Keratinocyte (primary cell): ENCODE measurements at regions not wholly inside any gene's neighbourhood (a gene's known extent, or its start where the extent isn't known, plus 50 kb on each side); places are given as distances from the start of the nearest gene placed in this dataset.

Experiments used
- DNase-seq: peaks from one replicate; pipeline ENCODE4 v3.0.0-alpha.2; 2011; ENCODE audit warnings: low read depth, missing footprints, low spot score
- FAIRE-seq: peaks from 2 replicates; lab custom pipeline; 2011; peaks lifted over from hg19 to GRCh38; lab: Jason Lieb, UNC
- H2AFZ ChIP-seq: 2 replicates; pipeline ENCODE4 v1.6.0; 2012; ENCODE audit warnings: low read length, control low read depth, inconsistent platforms; ENCODE audit not compliant: control insufficient read depth
- H3K27ac ChIP-seq: 2 replicates; pipeline ENCODE4 v1.5.1; 2011; ENCODE audit warnings: low read length; ENCODE audit not compliant: control insufficient read depth, insufficient read depth
- H3K27me3 ChIP-seq: 3 replicates; pipeline ENCODE4 v1.6.0; 2011; ENCODE audit warnings: low read length; ENCODE audit not compliant: control insufficient read depth, insufficient read depth; ENCODE audit errors: extremely low read depth
- H3K36me3 ChIP-seq, 2 experiments: 2 replicates in 1 of 2; 3 replicates in 1 of 2; pipeline ENCODE4 v1.5.1; 2011; ENCODE audit warnings: low read length in 2 of 2, mild to moderate bottlenecking in 1 of 2; ENCODE audit not compliant: control insufficient read depth in 2 of 2, insufficient read depth in 2 of 2; ENCODE audit errors: extremely low read depth in 1 of 2
- H3K4me1 ChIP-seq: 3 replicates; pipeline ENCODE4 v1.5.1; 2011; ENCODE audit warnings: low read length; ENCODE audit not compliant: control insufficient read depth, insufficient read depth; ENCODE audit errors: extremely low read depth
- H3K4me2 ChIP-seq: 3 replicates; pipeline ENCODE4 v1.6.0; 2011; ENCODE audit warnings: low read depth, low read length; ENCODE audit not compliant: control insufficient read depth, insufficient read depth; ENCODE audit errors: extremely low read depth
- H3K4me3 ChIP-seq, 3 experiments: fragments of 200-600 bp in 1 of 3; sonication (generic) in 1 of 3; 2 replicates in 2 of 3; 3 replicates in 1 of 3; pipeline ENCODE4 v1.5.1; 2011 to 2016; ENCODE audit warnings: low read length in 3 of 3, mild to moderate bottlenecking in 3 of 3, control low read depth in 2 of 3, inconsistent platforms in 1 of 3, low read depth in 1 of 3, mixed read lengths in 1 of 3, mixed run types in 1 of 3, moderate library complexity in 1 of 3; ENCODE audit not compliant: control insufficient read depth in 2 of 3, insufficient read depth in 2 of 3; ENCODE audit errors: extremely low read depth in 1 of 3
- H3K79me2 ChIP-seq: 2 replicates; pipeline ENCODE4 v1.6.0; 2012; ENCODE audit warnings: low read length; ENCODE audit not compliant: control insufficient read depth, insufficient read depth
- H3K9ac ChIP-seq: 3 replicates; pipeline ENCODE4 v1.6.0; 2011; ENCODE audit warnings: low read length; ENCODE audit not compliant: control insufficient read depth, insufficient read depth; ENCODE audit errors: extremely low read depth
- H3K9me1 ChIP-seq: 3 replicates; pipeline ENCODE4 v1.6.0; 2011; ENCODE audit warnings: low read length; ENCODE audit not compliant: control insufficient read depth, insufficient read depth; ENCODE audit errors: extremely low read depth
- H3K9me3 ChIP-seq: 2 replicates; pipeline ENCODE4 v1.5.1; 2012; ENCODE audit warnings: low read depth, low read length; ENCODE audit not compliant: control insufficient read depth
- H4K20me1 ChIP-seq: 3 replicates; pipeline ENCODE4 v1.6.0; 2011; ENCODE audit warnings: low read length; ENCODE audit not compliant: control insufficient read depth, insufficient read depth; ENCODE audit errors: extremely low read depth
- CTCF ChIP-seq, 3 experiments: IDR thresholded peaks in 1 of 3; conservative IDR thresholded peaks in 1 of 3; optimal IDR thresholded peaks in 1 of 3; 2 replicates in 2 of 3; 3 replicates in 1 of 3; pipeline versions ENCODE3 to v1.5.1; 2011; ENCODE audit warnings: low read length in 3 of 3, mild to moderate bottlenecking in 3 of 3, moderate library complexity in 2 of 3, control low read depth in 1 of 3, inconsistent platforms in 1 of 3; ENCODE audit not compliant: insufficient read depth in 2 of 3; ENCODE audit errors: extremely low read depth in 1 of 3
- EZH2 ChIP-seq: IDR thresholded peaks from one replicate; pipeline ENCODE4 v1.6.1; 2012; ENCODE audit warnings: inconsistent platforms, mild to moderate bottlenecking, low read length, moderate library complexity
- dilution Hi-C: fragments of 300-500 bp; cut with MboI; formaldehyde crosslinking; loops from one replicate; pipeline ENCODE4 v1.7.0; 2020; ENCODE audit warnings: low sequenced_read_pairs; ENCODE audit not compliant: extremely low pct_ligation_motif_present

- Histone ChIP-seq H3K27ac (peak overlapping the region; percentile 54), H3K4me1 (peaks cover 23% of the 10 kb centered on the region), H4K20me1 (no peaks in the 10 kb centered on the region), H3K9me1 (no peaks in the 10 kb centered on the region), H3K4me3 (peak overlapping the region in 1 of 3 experiments; percentile 54), H3K9me3 (no peaks in the 10 kb centered on the region), H3K27me3 (no peaks in the 10 kb centered on the region), H3K4me2 (peak overlapping the region; percentile 97), H3K36me3 (no peaks in the 10 kb centered on the region), H3K9ac (peak overlapping the region; percentile 46), H3K79me2 (no peaks in the 10 kb centered on the region), H2AFZ (peak overlapping the region; percentile 49)
- DNase-seq (peak; percentile 21), FAIRE-seq (peak; percentile 79)
- dilution Hi-C loops, result no loop called here
- TF ChIP-seq CTCF (optimal IDR thresholded peaks at IDR 0.05 in 1 of 3, IDR thresholded peaks at IDR 0.05 in 1 of 3, conservative IDR thresholded peaks at IDR 0.05 in 1 of 3; ENCODE audit: extremely low read depth in 1 of 3, insufficient read depth in 2 of 3, low read length in 3 of 3) (no peak), EZH2 (no peak)
Observed at GRCh38 chr21:39083377-39084008, 99.8 kb downstream of the PSMG1 start.

- Histone ChIP-seq H3K79me2 (no peaks in the 10 kb centered on the region), H3K27ac (no peak overlapping the region), H2AFZ (peak overlapping the region; percentile 56), H3K4me2 (peak overlapping the region; percentile 97), H3K9ac (peak overlapping the region; percentile 46), H4K20me1 (no peaks in the 10 kb centered on the region), H3K9me3 (no peaks in the 10 kb centered on the region), H3K4me1 (peaks cover 22% of the 10 kb centered on the region), H3K27me3 (no peaks in the 10 kb centered on the region), H3K9me1 (no peaks in the 10 kb centered on the region), H3K36me3 (no peaks in the 10 kb centered on the region), H3K4me3 (peak overlapping the region in 1 of 3 experiments; percentile 54)
- dilution Hi-C loops, result no loop called here
- DNase-seq, result peak; percentile 26
- FAIRE-seq, result no peak
- TF ChIP-seq CTCF (optimal IDR thresholded peaks at IDR 0.05 in 1 of 3, IDR thresholded peaks at IDR 0.05 in 1 of 3, conservative IDR thresholded peaks at IDR 0.05 in 1 of 3; ENCODE audit: extremely low read depth in 1 of 3, insufficient read depth in 2 of 3, low read length in 3 of 3) (peak in 1 of 3 experiments; percentile 13), EZH2 (no peak)
Observed at GRCh38 chr21:39082656-39083376, 100.4 kb downstream of the PSMG1 start.
